PC-3 (cell line): ENCODE measurements at regions not wholly inside any gene's neighbourhood (a gene's known extent, or its start where the extent isn't known, plus 50 kb on each side); places are given as distances from the start of the nearest gene placed in this dataset.

Experiments
- ATAC-seq: fragments of 200-7000 bp; cut with Tn5 transposase; 2 replicates; pipeline ENCODE4 v1.9.1; 2020; ENCODE audit warnings: mild to moderate bottlenecking, moderate library complexity
- BruUV-seq: library from RNA; stranded (reverse); fragments of 400-500 nt; replicated peaks from 2 replicates; lab custom pipeline; 2021; lab: Mats Ljungman, UMichigan
- CTCF ChIA-PET: fragments of 300-600 bp; sonication (Branson Sonifier 250); formaldehyde crosslinking; loops from one replicate; lab custom pipeline; 2022; ENCODE audit warnings: antibody characterized with exemption; lab: Charles Lee
- POLR2A ChIA-PET: fragments of 300-600 bp; sonication (Branson Sonifier 250); formaldehyde crosslinking; loops from one replicate; lab custom pipeline; 2022; ENCODE audit warnings: antibody characterized with exemption; ENCODE audit not compliant: unreplicated experiment; lab: Charles Lee
- DNase-seq: peaks from one replicate; pipeline ENCODE4 v3.0.0-alpha.2; 2015
- H2AFZ ChIP-seq: fragments of 300-600 bp; sonication (generic); 2 replicates; pipeline ENCODE4 v1.6.0; 2016; ENCODE audit warnings: antibody characterized with exemption, low read length
- H3F3A ChIP-seq: fragments of 300-600 bp; sonication (generic); one replicate; pipeline ENCODE4 v1.6.0; 2017; ENCODE audit warnings: antibody characterized with exemption, low read length, control low read depth, mild to moderate bottlenecking; ENCODE audit not compliant: unreplicated experiment
- H3K27ac ChIP-seq: fragments of 300-600 bp; sonication (generic); 2 replicates; pipeline ENCODE4 v1.5.1; 2016; ENCODE audit warnings: mild to moderate bottlenecking, low read length
- H3K27me3 ChIP-seq: fragments of 300-600 bp; sonication (generic); 2 replicates; pipeline ENCODE4 v1.6.1; 2016; ENCODE audit warnings: low read length, mixed read lengths
- H3K36me3 ChIP-seq: fragments of 300-600 bp; sonication (generic); 2 replicates; pipeline ENCODE4 v1.6.1; 2016; ENCODE audit warnings: low read depth, mixed run types, low read length, mixed read lengths
- H3K4me1 ChIP-seq: fragments of 300-600 bp; sonication (generic); 2 replicates; pipeline ENCODE4 v1.5.1; 2016; ENCODE audit warnings: low read length; ENCODE audit not compliant: insufficient read depth
- H3K4me2 ChIP-seq: fragments of 300-600 bp; sonication (generic); 2 replicates; pipeline ENCODE4 v1.6.0; 2016; ENCODE audit warnings: low read length
- H3K4me3 ChIP-seq: fragments of 300-600 bp; sonication (generic); 2 replicates; pipeline ENCODE4 v1.5.1; 2016; ENCODE audit warnings: mild to moderate bottlenecking, low read length, mixed read lengths
- H3K79me2 ChIP-seq: fragments of 300-600 bp; sonication (generic); 2 replicates; pipeline ENCODE4 v1.6.1; 2017; ENCODE audit warnings: low read length, mixed read lengths
- H3K9ac ChIP-seq: fragments of 300-600 bp; sonication (generic); 2 replicates; pipeline ENCODE4 v1.6.0; 2016; ENCODE audit warnings: mild to moderate bottlenecking, low read length
- H3K9me2 ChIP-seq: fragments of 300-600 bp; sonication (generic); replicated peaks from 2 replicates; pipeline ENCODE4 v1.6.1; 2016; ENCODE audit warnings: mixed run types, low read length, mixed read lengths
- H3K9me3 ChIP-seq: fragments of 300-600 bp; sonication (generic); 2 replicates; pipeline ENCODE4 v1.6.1; 2016; ENCODE audit warnings: low read length, mixed read lengths
- H4K20me1 ChIP-seq: fragments of 300-600 bp; sonication (generic); 2 replicates; pipeline ENCODE4 v1.6.1; 2016; ENCODE audit warnings: low read length, mixed read lengths
- EZH2 ChIP-seq: fragments of 300-600 bp; sonication (generic); IDR thresholded peaks from one replicate; pipeline ENCODE4 v1.6.1; 2017; ENCODE audit warnings: antibody characterized with exemption, mild to moderate bottlenecking, low read length; ENCODE audit not compliant: unreplicated experiment
- EZH2phosphoT487 ChIP-seq: fragments of 300-600 bp; sonication (generic); IDR thresholded peaks from 2 replicates; pipeline ENCODE4 v1.6.1; 2018; ENCODE audit warnings: mild to moderate bottlenecking, antibody characterized with exemption, low read length, borderline replicate concordance
- intact Hi-C: fragments of 100-400 bp; cut with micrococcal nuclease; formaldehyde crosslinking; loops from 2 replicates; pipeline ENCODE4 v1.9.0; 2023
- TF ChIP-seq, protein P1 (sequence below): fragments of 300-600 bp; sonication (generic); conservative IDR thresholded peaks from 2 replicates; pipeline ENCODE4 v1.5.1; 2017; ENCODE audit warnings: antibody characterized with exemption, low read depth, mild to moderate bottlenecking, low read length

- H3K4me3 ChIP-seq: no peak overlapping the region
- ChIA-PET CTCF (no interaction called here), POLR2A (no interaction called here)
- intact Hi-C loops: no loop called here
- no peak overlapping the region for H3K4me2 ChIP-seq
- no peaks in the 10 kb centered on the region for H3K36me3 ChIP-seq
- H3K79me2 ChIP-seq: no peaks in the 10 kb centered on the region
- DNase-seq (no peak), ATAC-seq (no peak)
- peaks cover 16% of the 10 kb centered on the region; the same call in 1 of the 2 replicates for H3K9me3 ChIP-seq
- TF ChIP-seq EZH2: no peak
- no peak for TF ChIP-seq EZH2phosphoT487
- TF ChIP-seq, protein P1, sequence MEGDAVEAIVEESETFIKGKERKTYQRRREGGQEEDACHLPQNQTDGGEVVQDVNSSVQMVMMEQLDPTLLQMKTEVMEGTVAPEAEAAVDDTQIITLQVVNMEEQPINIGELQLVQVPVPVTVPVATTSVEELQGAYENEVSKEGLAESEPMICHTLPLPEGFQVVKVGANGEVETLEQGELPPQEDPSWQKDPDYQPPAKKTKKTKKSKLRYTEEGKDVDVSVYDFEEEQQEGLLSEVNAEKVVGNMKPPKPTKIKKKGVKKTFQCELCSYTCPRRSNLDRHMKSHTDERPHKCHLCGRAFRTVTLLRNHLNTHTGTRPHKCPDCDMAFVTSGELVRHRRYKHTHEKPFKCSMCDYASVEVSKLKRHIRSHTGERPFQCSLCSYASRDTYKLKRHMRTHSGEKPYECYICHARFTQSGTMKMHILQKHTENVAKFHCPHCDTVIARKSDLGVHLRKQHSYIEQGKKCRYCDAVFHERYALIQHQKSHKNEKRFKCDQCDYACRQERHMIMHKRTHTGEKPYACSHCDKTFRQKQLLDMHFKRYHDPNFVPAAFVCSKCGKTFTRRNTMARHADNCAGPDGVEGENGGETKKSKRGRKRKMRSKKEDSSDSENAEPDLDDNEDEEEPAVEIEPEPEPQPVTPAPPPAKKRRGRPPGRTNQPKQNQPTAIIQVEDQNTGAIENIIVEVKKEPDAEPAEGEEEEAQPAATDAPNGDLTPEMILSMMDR: no peak
- no peaks in the 10 kb centered on the region for H3K4me1 ChIP-seq
- H3K27me3 ChIP-seq: no peaks in the 10 kb centered on the region
- H3K9ac ChIP-seq: no peak overlapping the region
- no peak overlapping the region for H3K27ac ChIP-seq
- H2AFZ ChIP-seq: no peak overlapping the region
- H4K20me1 ChIP-seq: no peaks in the 10 kb centered on the region
- no peaks in the 10 kb centered on the region for H3K9me2 ChIP-seq
- H3F3A ChIP-seq: no peaks in the 10 kb centered on the region
- no TSS peak for BruUV-seq
Observed at GRCh38 chr18:4821801-4822200, 366.7 kb upstream of the DLGAP1 start.

GRCh38 chr18:4817665-4818064 lies 362.6 kb upstream of the DLGAP1 start:
- no peak for ATAC-seq
- no peaks in the 10 kb centered on the region for H3K27me3 ChIP-seq
- no peaks in the 10 kb centered on the region for H3K79me2 ChIP-seq
- ChIA-PET CTCF (no interaction called here), POLR2A (no interaction called here)
- TF ChIP-seq EZH2: no peak
- TF ChIP-seq EZH2phosphoT487: no peak
- TF ChIP-seq, protein P1: no peak
- H3K4me2 ChIP-seq: no peak overlapping the region
- no peaks in the 10 kb centered on the region for H3K9me2 ChIP-seq
- no peak overlapping the region for H3K4me3 ChIP-seq
- BruUV-seq: no TSS peak
- no peaks in the 10 kb centered on the region for H3K36me3 ChIP-seq
- H2AFZ ChIP-seq: no peak overlapping the region
- no peak overlapping the region for H3K27ac ChIP-seq
- no peaks in the 10 kb centered on the region for H4K20me1 ChIP-seq
- H3F3A ChIP-seq: no peaks in the 10 kb centered on the region
- H3K9me3 ChIP-seq: peaks cover 12% of the 10 kb centered on the region
- intact Hi-C loops: no loop called here
- no peak for DNase-seq
- H3K4me1 ChIP-seq: no peaks in the 10 kb centered on the region
- no peak overlapping the region for H3K9ac ChIP-seq

- ChIA-PET POLR2A (no interaction called here), CTCF (no interaction called here)
- no peaks in the 10 kb centered on the region for H3K27me3 ChIP-seq
- H3F3A ChIP-seq: no peaks in the 10 kb centered on the region
- H3K79me2 ChIP-seq: no peaks in the 10 kb centered on the region
- ATAC-seq: no peak
- TF ChIP-seq, protein P1: no peak
- TF ChIP-seq EZH2 (no peak), EZH2phosphoT487 (no peak)
- no peak overlapping the region for H3K27ac ChIP-seq
- H3K4me3 ChIP-seq: no peak overlapping the region
- intact Hi-C loops: no loop called here
- no peaks in the 10 kb centered on the region for H4K20me1 ChIP-seq
- H3K4me1 ChIP-seq: no peaks in the 10 kb centered on the region
- no peaks in the 10 kb centered on the region for H3K9me2 ChIP-seq
- no peaks in the 10 kb centered on the region for H3K36me3 ChIP-seq
- H3K4me2 ChIP-seq: no peak overlapping the region
- peaks cover 20% of the 10 kb centered on the region; the same call in 1 of the 2 replicates for H3K9me3 ChIP-seq
- no peak for DNase-seq
- BruUV-seq: no TSS peak
- H3K9ac ChIP-seq: no peak overlapping the region
- H2AFZ ChIP-seq: no peak overlapping the region
Observed at GRCh38 chr18:4813708-4814107, 358.6 kb upstream of the DLGAP1 start.
